HCT116 (cell line): ENCODE measurements at regions not wholly inside any gene's neighbourhood (a gene's known extent, or its start where the extent isn't known, plus 50 kb on each side); places are given as distances from the start of the nearest gene placed in this dataset.

ENCODE experiments used
- CTCF ChIP-seq, 3 experiments: fragments of 200-600 bp in 1 of 3; sonication (generic) in 1 of 3; IDR thresholded peaks in 2 of 3; conservative IDR thresholded peaks in 1 of 3; 2 replicates each; pipeline ENCODE4 v1.5.1; 2012 to 2017; ENCODE audit warnings: low read depth in 2 of 3, low read length in 2 of 3, antibody characterized with exemption in 1 of 3, borderline replicate concordance in 1 of 3, control low read depth in 1 of 3, mild to moderate bottlenecking in 1 of 3, mixed read lengths in 1 of 3, mixed run types in 1 of 3, moderate library complexity in 1 of 3; ENCODE audit not compliant: insufficient read depth in 1 of 3
- EZH2 ChIP-seq: fragments of 200-600 bp; sonication (generic); IDR thresholded peaks from 2 replicates; pipeline ENCODE4 v1.6.1; 2017; ENCODE audit warnings: antibody characterized with exemption, mixed run types
- POLR2A ChIP-seq: IDR thresholded peaks from 2 replicates; pipeline ENCODE4 v1.7.0; 2011; ENCODE audit warnings: borderline replicate concordance; ENCODE audit not compliant: insufficient read depth, insufficient read length; ENCODE audit errors: extremely low read depth

- no peak for TF ChIP-seq EZH2
- TF ChIP-seq CTCF (IDR thresholded peaks at IDR 0.05 in 2 of 3, conservative IDR thresholded peaks at IDR 0.05 in 1 of 3; ENCODE audit: borderline replicate concordance in 1 of 3, insufficient read depth in 1 of 3, low read depth in 2 of 3, low read length in 2 of 3) = no peak
- no peak for TF ChIP-seq POLR2A
Measured at GRCh38 chr4:138727731-138728130, 287.9 kb upstream of the NOCT start.
